ENCODE measurements at regions not wholly inside any gene's neighbourhood (a gene's known extent, or its start where the extent isn't known, plus 50 kb on each side); places are given as distances from the start of the nearest gene placed in this dataset.

- H3K27ac ChIP-seq (ENCODE audit: low read depth, low read length): no peak overlapping the region
- POLR2A ChIA-PET: no interaction called here
- no peak for TF ChIP-seq CTCF (IDR thresholded peaks at IDR 0.05; ENCODE audit: low read depth, low read length)
- H3K9me3 ChIP-seq (ENCODE audit: control insufficient read depth, insufficient read depth, low read length): no peaks in the 10 kb centered on the region
- no peak for DNase-seq (ENCODE audit: low read depth, low spot score)
- CTCF ChIA-PET: no interaction called here
- no peaks in the 10 kb centered on the region for H3K27me3 ChIP-seq (ENCODE audit: control insufficient read depth, insufficient read depth, low read length)
- H3K4me3 ChIP-seq (ENCODE audit: low read depth, low read length): no peak overlapping the region
Observed at GRCh38 chr3:117480525-117480924, 770.9 kb downstream of the TUSC7 start.

GRCh38 chr3:117480972-117481371 is 771.4 kb downstream of the TUSC7 start:
- ChIA-PET POLR2A (no interaction called here), CTCF (no interaction called here)
- no peak for DNase-seq (ENCODE audit: low read depth, low spot score)
- Histone ChIP-seq H3K27me3 (ENCODE audit: control insufficient read depth, insufficient read depth, low read length) (no peaks in the 10 kb centered on the region), H3K4me3 (ENCODE audit: low read depth, low read length) (no peak overlapping the region), H3K9me3 (ENCODE audit: control insufficient read depth, insufficient read depth, low read length) (no peaks in the 10 kb centered on the region), H3K27ac (ENCODE audit: low read depth, low read length) (no peak overlapping the region)
- no peak for TF ChIP-seq CTCF (IDR thresholded peaks at IDR 0.05; ENCODE audit: low read depth, low read length)

DNA sequence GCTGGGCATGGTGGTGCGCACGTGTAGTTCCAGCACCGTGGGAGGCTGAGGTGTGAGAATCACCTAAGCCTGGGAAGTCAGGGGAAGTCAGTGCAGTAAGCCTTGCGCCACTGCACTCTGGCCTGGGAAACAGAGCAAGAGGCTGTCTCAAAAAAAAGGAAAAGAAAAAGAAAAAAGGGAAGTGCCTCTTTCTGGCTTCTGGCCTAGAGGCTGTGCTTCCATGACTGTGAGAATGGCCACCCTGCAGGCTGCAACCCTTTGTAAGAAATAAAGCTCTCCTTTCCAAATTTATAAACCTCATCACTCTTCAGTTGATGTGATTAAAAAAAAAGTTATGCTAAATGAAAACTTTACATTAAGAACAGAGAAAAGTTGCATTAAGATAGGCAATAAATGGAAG is 774.3 kb downstream of the TUSC7 start:
- Histone ChIP-seq H3K4me3 (ENCODE audit: low read depth, low read length) (no peak overlapping the region), H3K27ac (ENCODE audit: low read depth, low read length) (no peak overlapping the region), H3K27me3 (ENCODE audit: control insufficient read depth, insufficient read depth, low read length) (no peaks in the 10 kb centered on the region), H3K9me3 (ENCODE audit: control insufficient read depth, insufficient read depth, low read length) (no peaks in the 10 kb centered on the region)
- ChIA-PET POLR2A (no interaction called here), CTCF (interaction anchor here (0.6 kb wide), 1 partner anchor 302 kb away, joined by 3 read pairs; no protein-coding TSS in a partner anchor)
- no peak for TF ChIP-seq CTCF (IDR thresholded peaks at IDR 0.05; ENCODE audit: low read depth, low read length)
- DNase-seq (ENCODE audit: low read depth, low spot score): no peak

- ChIA-PET POLR2A (no interaction called here), CTCF (no interaction called here)
- TF ChIP-seq CTCF (IDR thresholded peaks at IDR 0.05; ENCODE audit: low read depth, low read length): no peak
- DNase-seq (ENCODE audit: low read depth, low spot score): no peak
- Histone ChIP-seq H3K27me3 (ENCODE audit: control insufficient read depth, insufficient read depth, low read length) (no peaks in the 10 kb centered on the region), H3K9me3 (ENCODE audit: control insufficient read depth, insufficient read depth, low read length) (no peaks in the 10 kb centered on the region), H3K27ac (ENCODE audit: low read depth, low read length) (no peak overlapping the region), H3K4me3 (ENCODE audit: low read depth, low read length) (no peak overlapping the region)
Observed at GRCh38 chr3:117485841-117486240, 776.3 kb downstream of the TUSC7 start.

DNA sequence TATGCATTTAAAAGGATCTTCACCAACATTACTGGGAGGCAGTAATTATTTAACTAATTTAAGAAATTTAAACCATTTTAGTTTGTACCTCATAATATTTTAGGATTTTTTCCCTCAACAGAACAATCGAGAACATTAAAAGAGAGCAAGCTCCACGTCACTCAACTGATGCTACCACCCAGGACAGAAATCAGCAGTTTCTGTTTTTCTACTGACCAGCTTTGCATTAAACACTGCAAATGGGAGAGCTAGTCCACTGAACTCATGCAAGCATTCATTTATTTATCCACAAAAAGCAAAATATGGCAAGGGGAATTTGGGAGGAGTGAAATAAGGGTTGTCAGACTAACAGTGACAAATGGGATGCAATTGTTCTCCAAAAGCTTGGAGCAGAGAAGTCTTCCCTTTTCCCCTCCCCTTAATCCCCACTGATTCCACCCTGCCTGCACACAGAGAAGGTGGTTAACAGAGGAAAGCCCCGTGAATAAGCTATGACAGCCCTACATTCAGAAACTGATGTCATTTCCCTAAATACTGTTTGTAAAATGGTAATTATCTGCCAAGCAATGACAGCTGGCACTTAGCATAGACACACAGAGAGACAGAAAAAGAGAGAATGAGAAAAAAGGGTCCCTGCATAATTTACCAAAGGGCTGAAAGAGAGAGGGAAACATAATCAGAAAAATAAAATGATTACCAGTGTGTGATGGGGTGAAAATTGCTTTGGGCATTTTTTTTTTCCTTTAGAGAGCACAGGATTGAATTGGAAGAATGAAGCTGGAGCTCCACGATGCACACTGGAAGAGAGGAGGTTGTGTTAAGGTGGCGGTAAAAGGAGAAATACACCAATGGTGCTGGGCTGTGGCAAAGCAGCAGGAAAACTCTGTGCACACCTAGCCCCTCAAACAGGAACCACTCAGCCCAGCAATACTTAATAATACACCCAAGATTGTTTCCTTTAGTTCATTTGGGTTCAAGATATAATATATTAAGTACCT is 777.4 kb downstream of the TUSC7 start:
- Histone ChIP-seq H3K9me3 (ENCODE audit: control insufficient read depth, insufficient read depth, low read length) (no peaks in the 10 kb centered on the region), H3K4me3 (ENCODE audit: low read depth, low read length) (no peak overlapping the region), H3K27ac (ENCODE audit: low read depth, low read length) (no peak overlapping the region), H3K27me3 (ENCODE audit: control insufficient read depth, insufficient read depth, low read length) (no peaks in the 10 kb centered on the region)
- POLR2A ChIA-PET: no interaction called here
- no peak for DNase-seq (ENCODE audit: low read depth, low spot score)
- CTCF ChIA-PET: interaction anchor here (0.5 kb wide), 1 partner anchor 448 kb away, joined by 3 read pairs; no protein-coding TSS in a partner anchor
- TF ChIP-seq CTCF (IDR thresholded peaks at IDR 0.05; ENCODE audit: low read depth, low read length): no peak
